Endothelial cell of umbilical vein (primary cell): ENCODE measurements at regions not wholly inside any gene's neighbourhood (a gene's known extent, or its start where the extent isn't known, plus 50 kb on each side); places are given as distances from the start of the nearest gene placed in this dataset.

ENCODE experiments used
- BruUV-seq: library from RNA; stranded (reverse); fragments of 400-500 nt; replicated peaks from 2 replicates; lab custom pipeline; 2021; lab: Mats Ljungman, UMichigan
- CTCF ChIA-PET: fragments of 300-600, 350-600 bp; sonication (Branson Sonifier 250); formaldehyde crosslinking; loops from one replicate; lab custom pipeline; 2021; ENCODE audit warnings: antibody characterized with exemption, inconsistent platforms; lab: Charles Lee
- POLR2A ChIA-PET: fragments of 300-600, 350-600 bp; sonication (Branson Sonifier 250); formaldehyde crosslinking; loops from one replicate; lab custom pipeline; 2021; ENCODE audit warnings: antibody characterized with exemption, inconsistent platforms; lab: Charles Lee
- DNase-seq: peaks from one replicate; pipeline ENCODE4 v3.0.0-alpha.2; 2011; ENCODE audit warnings: low read depth, low spot score
- FAIRE-seq: peaks from 2 replicates; lab custom pipeline; 2011; peaks lifted over from hg19 to GRCh38; lab: Jason Lieb, UNC
- H2AFZ ChIP-seq: 2 replicates; pipeline ENCODE4 v1.6.0; 2012; ENCODE audit warnings: low read depth, low read length, control low read depth, inconsistent platforms
- H3K27ac ChIP-seq: 2 replicates; pipeline ENCODE4 v1.5.1; 2011; ENCODE audit warnings: low read depth, mild to moderate bottlenecking, control low read depth, low read length, moderate library complexity; ENCODE audit not compliant: insufficient read depth
- H3K27me3 ChIP-seq, 2 experiments: 2 replicates each; pipeline versions ENCODE4 v1.6.0 to v1.6.1; 2011; ENCODE audit warnings: low read length in 2 of 2, mixed read lengths in 1 of 2; ENCODE audit not compliant: control insufficient read depth in 2 of 2, insufficient read depth in 2 of 2
- H3K36me3 ChIP-seq, 2 experiments: 2 replicates in 1 of 2; 3 replicates in 1 of 2; pipeline ENCODE4 v1.5.1; 2011; ENCODE audit warnings: low read length in 2 of 2, mild to moderate bottlenecking in 1 of 2, moderate library complexity in 1 of 2; ENCODE audit not compliant: control insufficient read depth in 2 of 2, insufficient read depth in 2 of 2; ENCODE audit errors: extremely low read depth in 1 of 2
- H3K4me1 ChIP-seq: 3 replicates; pipeline ENCODE4 v1.5.1; 2011; ENCODE audit warnings: mild to moderate bottlenecking, low read length; ENCODE audit not compliant: control insufficient read depth, insufficient read depth; ENCODE audit errors: extremely low read depth
- H3K4me2 ChIP-seq: 2 replicates; pipeline ENCODE4 v1.6.1; 2011; ENCODE audit warnings: low read length, control low read depth, mixed read lengths; ENCODE audit not compliant: insufficient read depth
- H3K4me3 ChIP-seq, 3 experiments: fragments of 200-600 bp in 1 of 3; sonication (generic), shearing (Covaris generic) in 1 of 3; replicated peaks in 1 of 3; 2 replicates each; pipeline ENCODE4 v1.5.1; 2011 to 2016; ENCODE audit warnings: control low read depth in 3 of 3, low read length in 3 of 3, mild to moderate bottlenecking in 2 of 3, inconsistent platforms in 1 of 3, low read depth in 1 of 3, moderate library complexity in 1 of 3; ENCODE audit not compliant: insufficient read depth in 1 of 3
- H3K79me2 ChIP-seq: 2 replicates; pipeline ENCODE4 v1.6.0; 2012; ENCODE audit warnings: low read length, inconsistent platforms; ENCODE audit not compliant: control insufficient read depth, insufficient read depth
- H3K9ac ChIP-seq: replicated peaks from 2 replicates; pipeline ENCODE3; 2011; ENCODE audit warnings: low read length, control low read depth; ENCODE audit not compliant: insufficient read depth; ENCODE audit errors: extremely low read depth
- H3K9me1 ChIP-seq: replicated peaks from 3 replicates; pipeline ENCODE4 v1.6.0; 2011; ENCODE audit warnings: mild to moderate bottlenecking, low read length; ENCODE audit not compliant: control insufficient read depth, insufficient read depth; ENCODE audit errors: extremely low read depth
- H3K9me3 ChIP-seq: replicated peaks from 2 replicates; pipeline ENCODE4 v1.5.1; 2012; ENCODE audit warnings: low read length, inconsistent platforms; ENCODE audit not compliant: control insufficient read depth, insufficient read depth
- H4K20me1 ChIP-seq: replicated peaks from 2 replicates; pipeline ENCODE3; 2011; ENCODE audit warnings: mild to moderate bottlenecking, low read length; ENCODE audit not compliant: control insufficient read depth, insufficient read depth; ENCODE audit errors: extremely low read depth
- CTCF ChIP-seq, 2 donors: IDR thresholded peaks; 1 replicate in 1 of 2; 2 replicates in 1 of 2; pipeline ENCODE4 v1.5.1; 2011; ENCODE audit warnings: low read length in 2 of 2, mild to moderate bottlenecking in 2 of 2, moderate library complexity in 2 of 2, control low read depth in 1 of 2, inconsistent platforms in 1 of 2, low read depth in 1 of 2; ENCODE audit not compliant: insufficient read depth in 1 of 2; ENCODE audit errors: extremely low read depth in 1 of 2
- EZH2 ChIP-seq: IDR thresholded peaks from 2 replicates; pipeline ENCODE4 v1.6.1; 2012; ENCODE audit warnings: borderline replicate concordance, low read depth, mild to moderate bottlenecking, moderate library complexity, low read length, inconsistent platforms; ENCODE audit not compliant: severe bottlenecking
- FOS ChIP-seq: IDR thresholded peaks from 2 replicates; pipeline ENCODE4 v1.6.1; 2011; ENCODE audit warnings: mild to moderate bottlenecking, low read length, moderate library complexity, borderline replicate concordance; ENCODE audit not compliant: insufficient read depth
- GATA2 ChIP-seq: IDR thresholded peaks from 2 replicates; pipeline ENCODE4 v1.7.0; 2011; ENCODE audit warnings: low read depth, mild to moderate bottlenecking, moderate library complexity, mixed read lengths, low read length; ENCODE audit not compliant: insufficient read length, insufficient read depth
- JUN ChIP-seq: IDR thresholded peaks from 2 replicates; pipeline ENCODE4 v1.6.1; 2011; ENCODE audit warnings: borderline replicate concordance, low read depth; ENCODE audit not compliant: insufficient read length, insufficient read depth
- MAX ChIP-seq: IDR thresholded peaks from 2 replicates; pipeline ENCODE4 v1.6.1; 2011; ENCODE audit not compliant: insufficient read depth, insufficient read length
- MYC ChIP-seq: IDR thresholded peaks from one replicate; pipeline ENCODE4 v1.6.1; 2011; ENCODE audit warnings: mild to moderate bottlenecking, low read depth, low read length
- POLR2A ChIP-seq: IDR thresholded peaks from 2 replicates; pipeline ENCODE4 v1.6.1; 2012; ENCODE audit warnings: low read depth, mild to moderate bottlenecking, control low read depth, low read length
- POLR2AphosphoS5 ChIP-seq: IDR thresholded peaks from 2 replicates; pipeline ENCODE4 v1.6.1; 2012; ENCODE audit warnings: low read depth, mild to moderate bottlenecking, control low read depth, low read length, moderate library complexity; ENCODE audit not compliant: insufficient read depth
- dilution Hi-C: fragments of 300-500 bp; cut with MboI; formaldehyde crosslinking; loops from one replicate; pipeline ENCODE4 v1.15.0; 2019; ENCODE audit warnings: low sequenced_read_pairs; ENCODE audit not compliant: extremely low pct_ligation_motif_present
- intact Hi-C: fragments of 100-400 bp; cut with micrococcal nuclease; formaldehyde crosslinking; loops from one replicate; pipeline ENCODE4 v1.10.0; 2022

DNA sequence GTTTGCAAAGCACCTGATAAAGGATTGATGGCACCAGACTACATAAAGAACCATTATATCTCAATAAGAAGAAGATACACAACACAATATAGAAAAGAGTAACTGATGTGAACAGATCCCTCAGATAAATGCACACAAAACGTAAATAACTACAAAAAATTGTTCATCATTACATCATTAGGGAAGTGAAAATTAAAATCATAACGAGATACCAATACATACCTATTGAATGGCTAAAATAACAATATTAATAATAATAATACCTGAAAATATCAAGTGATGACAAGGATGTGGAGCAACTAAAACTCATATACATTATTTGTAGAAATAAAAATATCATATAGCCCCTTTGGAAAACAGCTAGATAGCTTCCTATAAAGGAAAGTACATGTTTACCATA is 469.5 kb downstream of the DMRTA1 start:
- Histone ChIP-seq H3K27me3 (no peaks in the 10 kb centered on the region), H3K4me3 (no peak overlapping the region), H3K4me2 (no peak overlapping the region), H4K20me1 (no peaks in the 10 kb centered on the region), H3K9me1 (no peaks in the 10 kb centered on the region), H2AFZ (no peak overlapping the region), H3K4me1 (no peaks in the 10 kb centered on the region), H3K79me2 (no peaks in the 10 kb centered on the region), H3K27ac (no peak overlapping the region), H3K9ac (no peak overlapping the region), H3K9me3 (no peaks in the 10 kb centered on the region), H3K36me3 (no peaks in the 10 kb centered on the region)
- TF ChIP-seq EZH2 (no peak), MAX (no peak), CTCF (IDR thresholded peaks at IDR 0.05; ENCODE audit: extremely low read depth in 1 of 2, insufficient read depth in 1 of 2, low read depth in 1 of 2, low read length in 2 of 2) (no peak), FOS (no peak), POLR2AphosphoS5 (no peak), MYC (no peak), GATA2 (no peak), POLR2A (no peak), JUN (no peak)
- no TSS peak for BruUV-seq
- dilution Hi-C loops (no loop called here), intact Hi-C loops (loop anchor here (10.0 kb wide), 1 partner anchor 61 kb away; no protein-coding TSS in a partner anchor)
- POLR2A ChIA-PET: no interaction called here
- DNase-seq: no peak
- CTCF ChIA-PET: no interaction called here
- FAIRE-seq: no peak
